HG03439 (cell line): ENCODE measurements at regions not wholly inside any gene's neighbourhood (a gene's known extent, or its start where the extent isn't known, plus 50 kb on each side); places are given as distances from the start of the nearest gene placed in this dataset.

Experiments used
- ATAC-seq: cut with Tn5 transposase; IDR thresholded peaks from one replicate; pipeline ENCODE4 v1.9.1; 2021; ENCODE audit warnings: mild to moderate bottlenecking, moderate library complexity; ENCODE audit not compliant: unreplicated experiment

- no peak for ATAC-seq
Observed at GRCh38 chr5:164332349-164333196, 827.2 kb downstream of the MAT2B start.

- ATAC-seq, result no peak
Observed at GRCh38 chr5:164335837-164336236, 830.4 kb downstream of the MAT2B start.

GRCh38 chr5:164336276-164336675 is 830.9 kb downstream of the MAT2B start:
- no peak for ATAC-seq

GRCh38 chr5:164336906-164337305 is 831.5 kb downstream of the MAT2B start:
- ATAC-seq, result no peak

- ATAC-seq, result no peak
Observed at GRCh38 chr5:164341056-164341619, 835.7 kb downstream of the MAT2B start.

GRCh38 chr5:164345173-164345849 is 839.9 kb downstream of the MAT2B start:
- no peak for ATAC-seq

GRCh38 chr5:164345853-164346252 is 840.4 kb downstream of the MAT2B start:
- no peak for ATAC-seq

- ATAC-seq, result no peak
Observed at GRCh38 chr5:164346785-164347630, 841.6 kb downstream of the MAT2B start.

- no peak for ATAC-seq
Observed at GRCh38 chr5:164350236-164350635, 844.8 kb downstream of the MAT2B start.

GRCh38 chr5:164351245-164351834 is 845.9 kb downstream of the MAT2B start:
- no peak for ATAC-seq

GRCh38 chr5:164352695-164353094 is 847.3 kb downstream of the MAT2B start:
- ATAC-seq, result no peak

GRCh38 chr5:164353155-164353554 is 847.7 kb downstream of the MAT2B start:
- ATAC-seq, result no peak

- no peak for ATAC-seq
Observed at GRCh38 chr5:164354139-164354751, 848.8 kb downstream of the MAT2B start.

GRCh38 chr5:164355267-164355830 is 849.9 kb downstream of the MAT2B start:
- ATAC-seq, result no peak

GRCh38 chr5:164356790-164357189 is 851.4 kb downstream of the MAT2B start:
- no peak for ATAC-seq

GRCh38 chr5:164357395-164358033 is 852.1 kb downstream of the MAT2B start:
- ATAC-seq, result no peak

GRCh38 chr5:164358531-164359259 is 853.3 kb downstream of the MAT2B start:
- ATAC-seq, result peak; percentile 79
